Endothelial cell of umbilical vein (primary cell): ENCODE measurements at regions not wholly inside any gene's neighbourhood (a gene's known extent, or its start where the extent isn't known, plus 50 kb on each side); places are given as distances from the start of the nearest gene placed in this dataset.

Source experiments
- BruUV-seq: library from RNA; stranded (reverse); fragments of 400-500 nt; replicated peaks from 2 replicates; lab custom pipeline; 2021; lab: Mats Ljungman, UMichigan
- CTCF ChIA-PET: fragments of 300-600, 350-600 bp; sonication (Branson Sonifier 250); formaldehyde crosslinking; loops from one replicate; lab custom pipeline; 2021; ENCODE audit warnings: antibody characterized with exemption, inconsistent platforms; lab: Charles Lee
- POLR2A ChIA-PET: fragments of 300-600, 350-600 bp; sonication (Branson Sonifier 250); formaldehyde crosslinking; loops from one replicate; lab custom pipeline; 2021; ENCODE audit warnings: antibody characterized with exemption, inconsistent platforms; lab: Charles Lee
- DNase-seq: peaks from one replicate; pipeline ENCODE4 v3.0.0-alpha.2; 2011; ENCODE audit warnings: low read depth, low spot score
- FAIRE-seq: peaks from 2 replicates; lab custom pipeline; 2011; peaks lifted over from hg19 to GRCh38; lab: Jason Lieb, UNC
- H2AFZ ChIP-seq: 2 replicates; pipeline ENCODE4 v1.6.0; 2012; ENCODE audit warnings: low read depth, low read length, control low read depth, inconsistent platforms
- H3K27ac ChIP-seq: 2 replicates; pipeline ENCODE4 v1.5.1; 2011; ENCODE audit warnings: low read depth, mild to moderate bottlenecking, control low read depth, low read length, moderate library complexity; ENCODE audit not compliant: insufficient read depth
- H3K27me3 ChIP-seq, 2 experiments: 2 replicates each; pipeline versions ENCODE4 v1.6.0 to v1.6.1; 2011; ENCODE audit warnings: low read length in 2 of 2, mixed read lengths in 1 of 2; ENCODE audit not compliant: control insufficient read depth in 2 of 2, insufficient read depth in 2 of 2
- H3K36me3 ChIP-seq, 2 experiments: 2 replicates in 1 of 2; 3 replicates in 1 of 2; pipeline ENCODE4 v1.5.1; 2011; ENCODE audit warnings: low read length in 2 of 2, mild to moderate bottlenecking in 1 of 2, moderate library complexity in 1 of 2; ENCODE audit not compliant: control insufficient read depth in 2 of 2, insufficient read depth in 2 of 2; ENCODE audit errors: extremely low read depth in 1 of 2
- H3K4me1 ChIP-seq: 3 replicates; pipeline ENCODE4 v1.5.1; 2011; ENCODE audit warnings: mild to moderate bottlenecking, low read length; ENCODE audit not compliant: control insufficient read depth, insufficient read depth; ENCODE audit errors: extremely low read depth
- H3K4me2 ChIP-seq: 2 replicates; pipeline ENCODE4 v1.6.1; 2011; ENCODE audit warnings: low read length, control low read depth, mixed read lengths; ENCODE audit not compliant: insufficient read depth
- H3K4me3 ChIP-seq, 3 experiments: fragments of 200-600 bp in 1 of 3; sonication (generic), shearing (Covaris generic) in 1 of 3; replicated peaks in 1 of 3; 2 replicates each; pipeline ENCODE4 v1.5.1; 2011 to 2016; ENCODE audit warnings: control low read depth in 3 of 3, low read length in 3 of 3, mild to moderate bottlenecking in 2 of 3, inconsistent platforms in 1 of 3, low read depth in 1 of 3, moderate library complexity in 1 of 3; ENCODE audit not compliant: insufficient read depth in 1 of 3
- H3K79me2 ChIP-seq: 2 replicates; pipeline ENCODE4 v1.6.0; 2012; ENCODE audit warnings: low read length, inconsistent platforms; ENCODE audit not compliant: control insufficient read depth, insufficient read depth
- H3K9ac ChIP-seq: replicated peaks from 2 replicates; pipeline ENCODE3; 2011; ENCODE audit warnings: low read length, control low read depth; ENCODE audit not compliant: insufficient read depth; ENCODE audit errors: extremely low read depth
- H3K9me1 ChIP-seq: replicated peaks from 3 replicates; pipeline ENCODE4 v1.6.0; 2011; ENCODE audit warnings: mild to moderate bottlenecking, low read length; ENCODE audit not compliant: control insufficient read depth, insufficient read depth; ENCODE audit errors: extremely low read depth
- H3K9me3 ChIP-seq: replicated peaks from 2 replicates; pipeline ENCODE4 v1.5.1; 2012; ENCODE audit warnings: low read length, inconsistent platforms; ENCODE audit not compliant: control insufficient read depth, insufficient read depth
- H4K20me1 ChIP-seq: replicated peaks from 2 replicates; pipeline ENCODE3; 2011; ENCODE audit warnings: mild to moderate bottlenecking, low read length; ENCODE audit not compliant: control insufficient read depth, insufficient read depth; ENCODE audit errors: extremely low read depth
- CTCF ChIP-seq, 2 donors: IDR thresholded peaks; 1 replicate in 1 of 2; 2 replicates in 1 of 2; pipeline ENCODE4 v1.5.1; 2011; ENCODE audit warnings: low read length in 2 of 2, mild to moderate bottlenecking in 2 of 2, moderate library complexity in 2 of 2, control low read depth in 1 of 2, inconsistent platforms in 1 of 2, low read depth in 1 of 2; ENCODE audit not compliant: insufficient read depth in 1 of 2; ENCODE audit errors: extremely low read depth in 1 of 2
- EZH2 ChIP-seq: IDR thresholded peaks from 2 replicates; pipeline ENCODE4 v1.6.1; 2012; ENCODE audit warnings: borderline replicate concordance, low read depth, mild to moderate bottlenecking, moderate library complexity, low read length, inconsistent platforms; ENCODE audit not compliant: severe bottlenecking
- FOS ChIP-seq: IDR thresholded peaks from 2 replicates; pipeline ENCODE4 v1.6.1; 2011; ENCODE audit warnings: mild to moderate bottlenecking, low read length, moderate library complexity, borderline replicate concordance; ENCODE audit not compliant: insufficient read depth
- GATA2 ChIP-seq: IDR thresholded peaks from 2 replicates; pipeline ENCODE4 v1.7.0; 2011; ENCODE audit warnings: low read depth, mild to moderate bottlenecking, moderate library complexity, mixed read lengths, low read length; ENCODE audit not compliant: insufficient read length, insufficient read depth
- JUN ChIP-seq: IDR thresholded peaks from 2 replicates; pipeline ENCODE4 v1.6.1; 2011; ENCODE audit warnings: borderline replicate concordance, low read depth; ENCODE audit not compliant: insufficient read length, insufficient read depth
- MAX ChIP-seq: IDR thresholded peaks from 2 replicates; pipeline ENCODE4 v1.6.1; 2011; ENCODE audit not compliant: insufficient read depth, insufficient read length
- MYC ChIP-seq: IDR thresholded peaks from one replicate; pipeline ENCODE4 v1.6.1; 2011; ENCODE audit warnings: mild to moderate bottlenecking, low read depth, low read length
- POLR2A ChIP-seq: IDR thresholded peaks from 2 replicates; pipeline ENCODE4 v1.6.1; 2012; ENCODE audit warnings: low read depth, mild to moderate bottlenecking, control low read depth, low read length
- POLR2AphosphoS5 ChIP-seq: IDR thresholded peaks from 2 replicates; pipeline ENCODE4 v1.6.1; 2012; ENCODE audit warnings: low read depth, mild to moderate bottlenecking, control low read depth, low read length, moderate library complexity; ENCODE audit not compliant: insufficient read depth
- dilution Hi-C: fragments of 300-500 bp; cut with MboI; formaldehyde crosslinking; loops from one replicate; pipeline ENCODE4 v1.15.0; 2019; ENCODE audit warnings: low sequenced_read_pairs; ENCODE audit not compliant: extremely low pct_ligation_motif_present
- intact Hi-C: fragments of 100-400 bp; cut with micrococcal nuclease; formaldehyde crosslinking; loops from one replicate; pipeline ENCODE4 v1.10.0; 2022

- Histone ChIP-seq H3K27ac (no peak overlapping the region), H3K4me3 (no peak overlapping the region), H4K20me1 (no peaks in the 10 kb centered on the region), H3K9ac (no peak overlapping the region), H3K9me3 (no peaks in the 10 kb centered on the region), H3K4me1 (no peaks in the 10 kb centered on the region), H2AFZ (no peak overlapping the region), H3K79me2 (no peaks in the 10 kb centered on the region), H3K9me1 (no peaks in the 10 kb centered on the region), H3K4me2 (no peak overlapping the region), H3K27me3 (no peaks in the 10 kb centered on the region), H3K36me3 (no peaks in the 10 kb centered on the region)
- no TSS peak for BruUV-seq
- no peak for TF ChIP-seq FOS
- no peak for TF ChIP-seq CTCF (IDR thresholded peaks at IDR 0.05; ENCODE audit: extremely low read depth in 1 of 2, insufficient read depth in 1 of 2, low read depth in 1 of 2, low read length in 2 of 2)
- TF ChIP-seq EZH2, result no peak
- DNase-seq (no peak), FAIRE-seq (no peak)
- CTCF ChIA-PET, result no interaction called here
- intact Hi-C loops, result no loop called here
- dilution Hi-C loops, result no loop called here
- POLR2A ChIA-PET, result no interaction called here
Observed at GRCh38 chr2:82964341-82964740, 1494.7 kb downstream of the SUCLG1 start.

- H3K4me3 ChIP-seq, result no peak overlapping the region
- H3K36me3 ChIP-seq, result no peaks in the 10 kb centered on the region
- no peaks in the 10 kb centered on the region for H4K20me1 ChIP-seq
- H3K9me1 ChIP-seq, result no peaks in the 10 kb centered on the region
- intact Hi-C loops (no loop called here), dilution Hi-C loops (no loop called here)
- BruUV-seq, result no TSS peak
- TF ChIP-seq MAX (no peak), MYC (no peak), JUN (no peak), FOS (no peak), POLR2A (no peak), POLR2AphosphoS5 (no peak), GATA2 (no peak), EZH2 (no peak), CTCF (IDR thresholded peaks at IDR 0.05; ENCODE audit: extremely low read depth in 1 of 2, insufficient read depth in 1 of 2, low read depth in 1 of 2, low read length in 2 of 2) (no peak)
- H3K27me3 ChIP-seq, result no peaks in the 10 kb centered on the region
- H3K9ac ChIP-seq, result no peak overlapping the region
- no peaks in the 10 kb centered on the region for H3K79me2 ChIP-seq
- no peak overlapping the region for H2AFZ ChIP-seq
- POLR2A ChIA-PET, result no interaction called here
- CTCF ChIA-PET, result no interaction called here
- no peak overlapping the region for H3K4me2 ChIP-seq
- FAIRE-seq (no peak), DNase-seq (no peak)
- H3K9me3 ChIP-seq, result no peaks in the 10 kb centered on the region
- H3K27ac ChIP-seq, result no peak overlapping the region
- H3K4me1 ChIP-seq, result no peaks in the 10 kb centered on the region
Observed at GRCh38 chr2:82959727-82960126, 1499.4 kb downstream of the SUCLG1 start.
